IPS-18a (cell line): ENCODE measurements at regions not wholly inside any gene's neighbourhood (a gene's known extent, or its start where the extent isn't known, plus 50 kb on each side); places are given as distances from the start of the nearest gene placed in this dataset.

ENCODE experiments used
- H3K27ac ChIP-seq: one replicate; pipeline ENCODE4 v1.5.1; 2013; ENCODE audit warnings: low read length
- H3K27me3 ChIP-seq: one replicate; pipeline ENCODE4 v1.6.1; 2013; ENCODE audit warnings: mild to moderate bottlenecking, low read length; ENCODE audit not compliant: control insufficient read depth, insufficient read depth
- H3K36me3 ChIP-seq: one replicate; pipeline ENCODE4 v1.6.1; 2013; ENCODE audit warnings: low read depth, low read length; ENCODE audit not compliant: control insufficient read depth
- H3K4me1 ChIP-seq: one replicate; pipeline ENCODE4 v1.6.1; 2013; ENCODE audit warnings: low read depth, low read length; ENCODE audit not compliant: control insufficient read depth
- H3K4me3 ChIP-seq: one replicate; pipeline ENCODE4 v1.5.1; 2013; ENCODE audit warnings: low read length
- H3K9ac ChIP-seq: one replicate; pipeline ENCODE4 v1.6.1; 2013; ENCODE audit warnings: mild to moderate bottlenecking, low read length, moderate library complexity
- H3K9me3 ChIP-seq: one replicate; pipeline ENCODE4 v1.6.1; 2013; ENCODE audit warnings: low read depth, low read length; ENCODE audit not compliant: control insufficient read depth

- Histone ChIP-seq H3K4me1 (peaks cover 13% of the 10 kb centered on the region), H3K27me3 (no peaks in the 10 kb centered on the region), H3K9me3 (no peaks in the 10 kb centered on the region), H3K4me3 (no peak overlapping the region), H3K36me3 (no peaks in the 10 kb centered on the region), H3K9ac (no peak overlapping the region), H3K27ac (no peak overlapping the region)
Measured at GRCh38 chr2:234300391-234300925, 196.4 kb downstream of the ARL4C start.

- no peaks in the 10 kb centered on the region for H3K4me1 ChIP-seq
- no peaks in the 10 kb centered on the region for H3K36me3 ChIP-seq
- no peak overlapping the region for H3K9ac ChIP-seq
- H3K4me3 ChIP-seq: no peak overlapping the region
- H3K27me3 ChIP-seq: no peaks in the 10 kb centered on the region
- no peak overlapping the region for H3K27ac ChIP-seq
- no peaks in the 10 kb centered on the region for H3K9me3 ChIP-seq
Measured at GRCh38 chr2:234298918-234299317, 198.0 kb downstream of the ARL4C start.

- H3K9me3 ChIP-seq: no peaks in the 10 kb centered on the region
- no peak overlapping the region for H3K9ac ChIP-seq
- no peaks in the 10 kb centered on the region for H3K36me3 ChIP-seq
- H3K27me3 ChIP-seq: no peaks in the 10 kb centered on the region
- no peak overlapping the region for H3K27ac ChIP-seq
- no peak overlapping the region for H3K4me3 ChIP-seq
- H3K4me1 ChIP-seq: no peaks in the 10 kb centered on the region
Measured at GRCh38 chr2:234296991-234297390, 199.9 kb downstream of the ARL4C start.

DNA sequence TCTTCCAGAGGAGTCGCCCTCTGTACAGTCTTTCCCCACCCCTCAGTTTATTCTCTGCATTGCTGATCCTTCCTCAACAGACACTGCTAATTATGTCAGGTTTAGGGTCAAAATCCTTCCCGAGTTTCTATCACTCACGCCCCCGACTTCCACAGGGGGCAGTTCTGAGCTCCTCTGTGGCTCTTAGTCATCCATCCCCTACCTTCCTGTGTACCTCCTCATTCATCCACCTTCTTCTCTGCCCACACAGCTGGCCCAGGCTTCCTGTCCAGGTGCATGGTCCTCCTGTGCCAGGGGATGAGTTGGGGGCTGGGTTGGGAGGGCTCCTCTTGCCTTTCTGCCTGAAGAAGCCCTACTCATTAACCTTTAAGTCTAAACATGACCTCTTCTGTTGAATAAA lies 202.9 kb downstream of the ARL4C start:
- Histone ChIP-seq H3K9ac (no peak overlapping the region), H3K27me3 (no peaks in the 10 kb centered on the region), H3K4me1 (no peaks in the 10 kb centered on the region), H3K36me3 (no peaks in the 10 kb centered on the region), H3K4me3 (no peak overlapping the region), H3K27ac (no peak overlapping the region), H3K9me3 (no peaks in the 10 kb centered on the region)

GRCh38 chr2:234292962-234293243 lies 204.0 kb downstream of the ARL4C start:
- no peak overlapping the region for H3K27ac ChIP-seq
- no peak overlapping the region for H3K4me3 ChIP-seq
- no peak overlapping the region for H3K9ac ChIP-seq
- no peaks in the 10 kb centered on the region for H3K36me3 ChIP-seq
- H3K9me3 ChIP-seq: no peaks in the 10 kb centered on the region
- no peaks in the 10 kb centered on the region for H3K4me1 ChIP-seq
- no peaks in the 10 kb centered on the region for H3K27me3 ChIP-seq

GRCh38 chr2:234292205-234292961 lies 204.5 kb downstream of the ARL4C start:
- Histone ChIP-seq H3K36me3 (no peaks in the 10 kb centered on the region), H3K9ac (no peak overlapping the region), H3K4me1 (no peaks in the 10 kb centered on the region), H3K9me3 (no peaks in the 10 kb centered on the region), H3K4me3 (no peak overlapping the region), H3K27ac (no peak overlapping the region), H3K27me3 (no peaks in the 10 kb centered on the region)

GRCh38 chr2:234291765-234292204 lies 205.1 kb downstream of the ARL4C start:
- Histone ChIP-seq H3K27ac (no peak overlapping the region), H3K9ac (no peak overlapping the region), H3K9me3 (no peaks in the 10 kb centered on the region), H3K27me3 (no peaks in the 10 kb centered on the region), H3K36me3 (no peaks in the 10 kb centered on the region), H3K4me1 (no peaks in the 10 kb centered on the region), H3K4me3 (no peak overlapping the region)

DNA sequence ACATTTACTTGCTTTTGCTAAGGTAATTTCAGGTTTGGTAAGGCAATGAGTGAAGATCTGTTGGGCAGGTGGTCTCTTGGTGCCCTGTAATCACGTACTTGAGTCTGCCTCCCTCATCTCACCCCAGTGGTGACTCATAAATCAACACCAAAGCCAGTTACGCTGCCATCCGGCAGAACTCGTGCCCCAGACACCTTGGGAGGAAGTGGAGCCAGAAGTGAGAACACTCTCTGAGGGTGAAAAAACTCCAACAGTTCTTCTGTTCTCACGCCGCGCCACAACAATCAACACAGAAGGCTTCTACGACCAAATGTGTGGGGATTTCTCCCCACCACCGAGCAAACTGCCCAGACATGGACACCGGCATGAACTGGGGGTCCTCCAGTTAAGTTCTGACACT lies 206.2 kb downstream of the ARL4C start:
- H3K4me3 ChIP-seq: no peak overlapping the region

DNA sequence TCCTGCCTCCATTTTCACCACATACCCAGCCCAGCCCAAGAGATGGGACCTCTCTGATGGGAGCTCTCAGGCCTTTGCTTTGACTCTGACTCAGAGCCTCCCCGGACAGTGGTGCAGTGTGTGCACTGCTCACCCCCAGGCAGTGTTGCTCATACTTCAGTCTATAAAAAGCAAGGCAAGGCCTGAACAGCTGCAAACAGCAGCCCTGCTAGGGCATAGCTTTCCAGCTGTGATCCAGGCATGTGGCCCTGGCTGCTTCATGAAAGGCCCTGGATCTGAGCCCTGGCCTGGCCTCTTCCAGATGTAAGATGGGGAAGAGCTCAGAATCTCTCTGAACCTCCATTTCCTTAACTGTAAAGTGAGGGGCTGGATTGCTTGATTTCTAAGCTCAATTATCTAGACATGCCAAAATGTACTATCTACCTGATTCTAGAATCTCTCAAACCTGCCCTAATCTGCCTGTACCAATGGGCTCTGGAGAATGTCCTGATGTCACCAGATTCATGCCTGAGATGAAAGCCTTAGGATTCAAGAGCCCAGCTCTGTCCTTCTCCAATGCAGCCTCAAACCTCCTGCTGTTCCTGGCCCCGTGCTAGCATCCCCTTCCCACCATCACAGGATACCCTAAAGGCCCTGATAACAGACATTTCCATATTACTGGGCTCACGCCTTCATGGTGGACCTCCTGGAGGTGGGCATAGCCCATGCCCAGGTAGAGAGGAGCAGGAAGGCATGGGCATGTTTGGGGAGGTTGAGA lies 206.9 kb downstream of the ARL4C start:
- Histone ChIP-seq H3K4me3 (no peak overlapping the region), H3K36me3 (no peaks in the 10 kb centered on the region), H3K27ac (no peak overlapping the region), H3K9me3 (no peaks in the 10 kb centered on the region), H3K9ac (no peak overlapping the region), H3K4me1 (no peaks in the 10 kb centered on the region), H3K27me3 (no peaks in the 10 kb centered on the region)

More for the DNA sequence above, 206.2 kb downstream of the ARL4C start:
- no peaks in the 10 kb centered on the region for H3K9me3 ChIP-seq
- H3K9ac ChIP-seq: no peak overlapping the region
- no peak overlapping the region for H3K27ac ChIP-seq
- H3K4me1 ChIP-seq: no peaks in the 10 kb centered on the region
- H3K36me3 ChIP-seq: no peaks in the 10 kb centered on the region
- H3K27me3 ChIP-seq: no peaks in the 10 kb centered on the region

GRCh38 chr2:234288974-234289455 lies 207.9 kb downstream of the ARL4C start:
- Histone ChIP-seq H3K27ac (no peak overlapping the region), H3K27me3 (no peaks in the 10 kb centered on the region), H3K4me1 (no peaks in the 10 kb centered on the region), H3K4me3 (no peak overlapping the region), H3K9me3 (no peaks in the 10 kb centered on the region), H3K36me3 (no peaks in the 10 kb centered on the region), H3K9ac (no peak overlapping the region)

DNA sequence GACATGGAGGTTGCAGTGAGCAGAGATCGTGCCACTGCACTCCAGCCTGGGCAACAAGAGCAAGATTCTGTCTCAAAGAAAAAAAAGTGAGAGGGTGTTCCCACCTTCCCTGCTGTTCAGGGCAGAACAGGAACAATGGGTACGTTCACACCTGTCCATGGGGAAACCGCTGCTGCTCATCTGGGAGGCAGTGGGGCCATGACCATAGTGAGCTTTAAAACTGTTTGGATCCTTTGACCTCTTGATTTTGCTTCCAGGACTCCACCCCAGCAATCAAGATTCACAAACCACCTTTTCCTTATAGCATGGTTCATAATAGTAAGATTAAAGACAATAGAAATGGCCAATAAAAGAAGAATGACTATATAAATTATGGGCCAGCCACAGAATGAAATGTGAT lies 209.2 kb downstream of the ARL4C start:
- H3K27ac ChIP-seq: no peak overlapping the region
- H3K4me1 ChIP-seq: no peaks in the 10 kb centered on the region
- no peak overlapping the region for H3K9ac ChIP-seq
- no peaks in the 10 kb centered on the region for H3K36me3 ChIP-seq
- H3K9me3 ChIP-seq: no peaks in the 10 kb centered on the region
- no peak overlapping the region for H3K4me3 ChIP-seq
- no peaks in the 10 kb centered on the region for H3K27me3 ChIP-seq
